Astrocyte of the cerebellum (primary cell): ENCODE measurements at regions not wholly inside any gene's neighbourhood (a gene's known extent, or its start where the extent isn't known, plus 50 kb on each side); places are given as distances from the start of the nearest gene placed in this dataset.

Experiments used
- DNase-seq: peaks from one replicate; pipeline ENCODE4 v3.0.0-alpha.2; 2011; ENCODE audit warnings: low read depth
- H3K4me3 ChIP-seq: 2 replicates; pipeline ENCODE4 v1.5.1; 2011; ENCODE audit warnings: mild to moderate bottlenecking, low read depth, low read length, moderate library complexity
- CTCF ChIP-seq: IDR thresholded peaks from 2 replicates; pipeline ENCODE4 v1.5.1; 2012; ENCODE audit warnings: low read length, low read depth, moderate library complexity, mild to moderate bottlenecking; ENCODE audit errors: missing control alignments
- in situ Hi-C: cut with HindIII; loops from 2 replicates; pipeline ENCODE4 v1.10.0; 2017; ENCODE audit warnings: low sequenced_read_pairs

- no peak for TF ChIP-seq CTCF
- no peak overlapping the region for H3K4me3 ChIP-seq
- DNase-seq = no peak
- in situ Hi-C loops = no loop called here
Observed at GRCh38 chr11:86861810-86862209, 61.5 kb downstream of the PRSS23 start.

- no peak for DNase-seq
- no peak overlapping the region for H3K4me3 ChIP-seq
- TF ChIP-seq CTCF = no peak
- in situ Hi-C loops = no loop called here
Observed at GRCh38 chr11:86863476-86863875, 63.1 kb downstream of the PRSS23 start.

DNA sequence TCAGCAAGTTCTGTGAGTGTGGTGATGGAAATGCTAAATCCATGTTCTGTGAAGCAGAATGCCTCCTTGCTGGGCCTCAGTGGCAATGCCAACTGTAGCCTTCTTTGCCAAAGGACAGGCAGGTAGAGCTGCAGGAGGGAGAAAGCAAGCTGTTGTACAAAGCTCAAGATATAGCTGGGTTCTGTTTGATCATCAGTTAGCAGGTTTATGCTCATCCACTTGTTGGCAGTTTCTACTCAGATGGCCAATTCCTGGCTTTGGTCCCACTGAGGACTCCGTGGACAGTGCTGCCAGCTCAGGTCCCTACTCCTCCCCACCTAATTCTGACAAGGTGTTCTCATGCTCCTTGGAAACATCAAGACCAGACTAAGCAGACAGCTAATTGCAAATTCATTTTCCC, 65.1 kb downstream of the PRSS23 start:
- in situ Hi-C loops = no loop called here

GRCh38 chr11:86869531-86869930, 69.2 kb downstream of the PRSS23 start:
- no peak for DNase-seq

More for the DNA sequence above, 65.1 kb downstream of the PRSS23 start:
- no peak for TF ChIP-seq CTCF
- no peak overlapping the region for H3K4me3 ChIP-seq
- no peak for DNase-seq

GRCh38 chr11:86869966-86870570, 69.7 kb downstream of the PRSS23 start:
- H3K4me3 ChIP-seq = no peak overlapping the region
- DNase-seq = peak; percentile 43
- in situ Hi-C loops = loop anchor here (5.0 kb wide), 1 partner anchor 52 kb away; no protein-coding TSS in a partner anchor
- TF ChIP-seq CTCF = peak; percentile 71

More at GRCh38 chr11:86869531-86869930, 69.2 kb downstream of the PRSS23 start:
- in situ Hi-C loops = no loop called here
- TF ChIP-seq CTCF = no peak
- no peak overlapping the region for H3K4me3 ChIP-seq

DNA sequence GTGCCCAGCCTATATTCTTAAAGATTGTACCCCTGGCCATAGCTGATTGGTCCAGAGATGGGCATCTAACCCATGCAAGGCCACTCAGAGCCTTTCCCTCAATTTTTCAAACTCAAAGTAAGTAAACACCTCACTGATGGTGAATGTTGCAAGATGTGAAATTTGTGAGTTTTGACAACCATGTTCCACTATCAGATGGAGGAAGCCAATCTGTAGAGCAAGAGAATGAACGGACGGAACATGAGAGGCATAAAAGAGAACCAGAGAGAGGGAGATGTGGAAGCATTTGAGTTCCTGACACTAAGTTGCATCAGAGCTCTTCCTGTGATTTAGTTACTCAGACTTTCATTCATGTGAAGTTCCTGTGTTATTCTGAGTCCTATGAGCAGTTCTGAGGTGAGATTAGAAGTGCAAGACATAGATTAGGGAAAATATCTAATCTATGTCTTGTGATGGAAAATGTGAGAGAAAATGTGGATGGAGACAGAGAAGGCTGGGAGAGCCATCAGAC, 73.3 kb downstream of the PRSS23 start:
- no peak for TF ChIP-seq CTCF
- in situ Hi-C loops = loop anchor here (5.0 kb wide), 1 partner anchor 49 kb away; no protein-coding TSS in a partner anchor
- no peak for DNase-seq
- H3K4me3 ChIP-seq = no peak overlapping the region
